Hematopoietic multipotent progenitor cell treated with erythropoietin and hydrocortisone succinate and interleukin-3 and kit ligand, for 15 days (in vitro differentiated cells): ENCODE measurements at regions not wholly inside any gene's neighbourhood (a gene's known extent, or its start where the extent isn't known, plus 50 kb on each side); places are given as distances from the start of the nearest gene placed in this dataset.
"Not testable (repeated sequence)": the region's sequence is repeated elsewhere in the genome, so short reads cannot be mapped to it uniquely, and the experiment has no call there.

Experiments
- DNase-seq: peaks from one replicate; pipeline ENCODE4 v3.0.0-alpha.2; 2015; ENCODE audit warnings: low spot score

DNA sequence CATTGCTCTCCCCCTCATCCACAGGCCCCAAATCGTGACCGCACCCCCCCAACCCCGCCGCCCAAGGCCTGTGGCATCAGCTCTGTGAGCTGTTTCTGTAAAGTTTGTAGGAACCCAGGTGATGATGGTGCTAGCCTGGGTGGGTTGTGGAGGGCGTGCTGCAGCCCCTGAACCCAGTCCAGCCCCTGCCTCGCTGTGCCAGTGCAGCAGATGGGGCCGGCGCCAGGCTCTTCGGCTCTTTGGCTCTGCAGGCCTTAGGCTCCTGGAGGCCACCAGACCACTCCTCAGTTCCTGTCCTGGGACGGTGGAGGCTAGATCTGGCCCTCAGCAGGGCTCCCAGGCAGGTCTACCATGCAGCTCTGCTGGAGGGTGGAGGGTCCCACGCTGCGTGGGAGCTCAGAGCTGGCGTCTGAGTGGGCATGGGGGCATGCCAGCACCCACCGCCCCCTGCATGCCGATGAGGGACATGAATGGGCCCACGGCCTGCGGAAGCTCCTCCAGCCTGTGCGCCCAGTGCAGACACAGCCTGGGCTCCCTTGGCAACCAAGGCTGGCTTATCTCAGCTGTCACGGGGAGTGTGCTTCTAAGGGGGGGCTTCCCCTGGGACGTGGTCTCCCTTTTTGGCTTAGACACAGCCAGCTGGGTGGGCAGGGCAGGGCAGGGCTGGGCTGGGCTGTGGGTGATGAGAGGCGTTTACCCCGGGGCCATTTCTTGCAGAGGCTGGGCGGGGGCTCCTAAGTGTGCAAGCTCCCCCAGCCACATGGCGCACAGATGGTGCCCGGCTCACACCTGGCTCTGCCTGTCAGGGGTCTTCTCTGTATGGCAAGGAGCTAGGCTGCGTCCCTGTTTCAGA, 1187.6 kb downstream of the BRD1 start:
- DNase-seq = no peak

DNA sequence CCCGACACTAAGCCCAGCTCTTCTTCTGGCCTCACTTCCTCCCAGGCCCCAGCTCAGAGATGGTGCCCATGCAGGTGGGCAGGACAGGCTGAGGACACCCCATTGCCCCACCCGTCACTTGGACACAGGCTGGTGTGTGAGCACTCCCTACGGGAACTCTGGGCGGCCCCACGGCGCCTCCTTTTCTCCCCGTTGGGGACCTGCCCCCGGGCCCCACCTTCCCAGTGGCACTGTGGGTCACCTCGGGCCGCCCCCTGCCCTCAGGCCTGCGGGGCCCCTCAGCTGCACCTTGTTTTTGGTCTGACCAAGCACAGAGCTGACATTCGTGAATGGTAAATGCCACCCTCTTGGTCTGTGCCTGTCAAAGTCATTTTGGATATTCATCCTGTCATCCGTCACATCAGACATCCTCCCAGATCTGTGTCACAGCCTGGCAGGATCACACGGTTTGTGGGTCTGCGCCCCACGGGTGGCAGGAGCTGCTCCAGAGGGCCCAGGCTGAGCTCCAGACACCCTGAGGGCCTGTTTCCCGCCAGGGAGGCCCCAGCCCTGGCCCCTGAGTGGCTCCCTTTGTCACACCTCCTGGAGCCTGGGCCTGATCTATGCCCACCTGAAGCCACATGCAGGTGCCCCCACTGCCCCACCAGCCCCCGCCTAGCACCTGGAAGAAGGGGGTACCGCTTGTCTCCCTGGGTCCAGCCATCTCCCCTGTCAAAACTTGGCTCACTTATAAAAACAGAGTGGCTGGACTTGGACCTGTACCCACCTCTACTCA, 1188.5 kb downstream of the BRD1 start:
- DNase-seq = no peak

DNA sequence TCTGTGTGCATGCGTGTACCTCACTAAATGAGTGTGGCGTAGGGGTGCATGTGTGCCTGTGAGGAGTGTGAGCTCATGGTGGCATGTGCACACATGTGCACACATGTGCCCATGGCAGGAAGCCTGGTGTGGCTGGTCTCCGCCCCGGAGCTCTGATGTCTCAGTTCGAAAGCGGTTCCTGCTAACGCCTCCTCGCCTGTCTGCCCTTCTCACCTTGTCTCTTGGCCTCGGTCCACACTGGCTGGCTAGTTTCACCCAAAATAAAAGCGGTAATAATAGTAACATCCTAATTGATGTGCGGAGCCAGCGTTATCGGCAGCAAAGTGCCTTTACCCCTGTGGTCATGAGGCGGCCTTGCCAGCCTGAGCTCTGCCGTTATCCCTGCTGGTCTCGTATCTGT, 1190.4 kb downstream of the BRD1 start:
- DNase-seq = no peak

DNA sequence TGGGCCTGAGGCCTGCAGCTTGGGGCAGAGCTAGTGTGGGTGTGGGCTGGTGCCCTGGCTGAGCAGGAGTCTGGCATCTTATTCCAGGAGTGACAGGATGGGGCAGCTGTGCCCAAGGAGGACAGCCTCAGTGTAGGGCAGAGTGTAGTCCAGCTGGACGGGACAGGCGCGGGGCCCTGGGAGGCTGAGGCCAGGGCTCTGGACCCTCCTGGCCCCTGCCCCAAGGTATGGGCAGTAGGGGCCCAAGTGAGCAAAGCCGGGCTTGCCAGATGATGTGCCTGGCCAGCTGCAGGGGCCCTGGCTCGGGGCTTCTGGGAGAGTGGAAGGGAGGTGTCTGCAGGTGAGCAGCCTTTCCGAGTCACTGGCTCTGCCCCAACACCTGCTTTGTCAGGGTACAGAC, 1190.9 kb downstream of the BRD1 start:
- no peak for DNase-seq

DNA sequence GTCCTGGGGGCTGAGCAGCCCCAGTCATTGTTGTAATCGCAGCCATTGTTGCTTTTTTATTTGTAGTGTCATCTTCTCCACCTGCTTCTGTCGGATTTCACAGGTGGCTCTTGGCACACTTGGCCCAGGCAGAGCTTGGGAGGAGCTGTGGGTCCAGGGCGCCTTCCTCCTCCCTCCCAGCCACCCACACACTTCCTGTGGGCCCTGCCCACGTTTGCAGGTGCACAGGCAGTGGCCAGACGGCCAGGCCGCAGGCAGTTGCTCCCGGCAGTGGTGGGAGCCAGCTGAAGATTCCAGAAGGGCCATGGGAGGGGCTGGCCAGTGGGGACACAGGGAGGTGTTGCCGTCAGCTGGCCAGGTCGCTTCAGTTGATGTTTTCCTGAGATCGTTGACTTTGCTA, 1191.9 kb downstream of the BRD1 start:
- no peak for DNase-seq

DNA sequence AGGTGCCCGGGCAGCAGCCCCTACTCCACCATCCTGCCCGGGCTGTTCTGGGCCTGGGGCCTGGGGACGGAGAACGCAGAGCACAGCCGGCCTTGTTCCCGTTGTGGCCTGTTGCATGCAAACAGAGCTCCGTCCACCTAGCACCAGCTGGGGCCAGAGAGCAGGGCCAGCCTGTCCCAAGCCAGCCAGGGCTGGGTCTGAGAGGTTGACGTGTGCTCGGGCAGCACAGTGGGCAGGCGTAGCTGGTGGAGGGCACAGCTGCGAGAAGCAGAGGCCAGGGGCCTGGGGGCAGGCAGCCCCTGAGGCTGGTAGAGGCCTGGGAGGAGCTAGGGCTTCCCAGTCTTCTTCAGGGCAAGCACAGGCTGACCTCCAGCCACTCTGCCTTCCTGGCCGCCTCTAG, 1192.6 kb downstream of the BRD1 start:
- no peak for DNase-seq

DNA sequence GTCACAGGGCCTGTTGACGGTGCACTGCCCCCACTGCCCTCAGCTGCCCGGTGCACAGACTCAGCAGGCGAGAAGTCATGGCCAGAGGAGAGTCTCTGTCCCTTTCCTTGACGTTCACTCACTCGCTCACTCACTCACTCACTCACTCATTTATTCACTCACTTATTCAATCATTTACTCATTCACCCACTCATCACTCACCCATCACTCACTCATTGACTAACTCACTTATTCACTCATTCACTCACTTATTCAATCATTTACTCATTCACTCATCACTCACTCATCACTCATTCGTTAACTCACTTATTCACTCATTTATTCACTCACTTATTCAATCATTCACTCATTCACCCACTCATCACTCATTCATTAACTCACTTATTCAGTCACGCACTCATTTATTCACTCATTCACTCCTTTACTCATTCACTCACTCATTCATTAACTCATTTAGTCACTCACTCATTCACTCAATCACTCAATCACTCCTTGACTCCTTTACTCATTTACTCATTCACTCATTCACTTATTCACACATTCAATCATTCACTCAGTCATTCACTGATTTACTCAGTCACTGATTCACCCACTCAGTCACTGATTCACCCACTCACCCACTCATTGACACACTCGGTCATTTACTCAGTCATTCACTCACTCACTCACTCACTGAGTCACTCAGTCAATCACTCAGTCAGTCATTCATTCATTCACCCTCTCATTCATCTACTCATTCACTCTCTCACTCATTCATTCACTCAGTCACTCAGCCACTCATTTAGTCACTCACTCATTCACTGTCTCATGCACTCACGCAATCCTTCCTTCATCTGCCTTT, 1193.5 kb downstream of the BRD1 start:
- DNase-seq = no peak

DNA sequence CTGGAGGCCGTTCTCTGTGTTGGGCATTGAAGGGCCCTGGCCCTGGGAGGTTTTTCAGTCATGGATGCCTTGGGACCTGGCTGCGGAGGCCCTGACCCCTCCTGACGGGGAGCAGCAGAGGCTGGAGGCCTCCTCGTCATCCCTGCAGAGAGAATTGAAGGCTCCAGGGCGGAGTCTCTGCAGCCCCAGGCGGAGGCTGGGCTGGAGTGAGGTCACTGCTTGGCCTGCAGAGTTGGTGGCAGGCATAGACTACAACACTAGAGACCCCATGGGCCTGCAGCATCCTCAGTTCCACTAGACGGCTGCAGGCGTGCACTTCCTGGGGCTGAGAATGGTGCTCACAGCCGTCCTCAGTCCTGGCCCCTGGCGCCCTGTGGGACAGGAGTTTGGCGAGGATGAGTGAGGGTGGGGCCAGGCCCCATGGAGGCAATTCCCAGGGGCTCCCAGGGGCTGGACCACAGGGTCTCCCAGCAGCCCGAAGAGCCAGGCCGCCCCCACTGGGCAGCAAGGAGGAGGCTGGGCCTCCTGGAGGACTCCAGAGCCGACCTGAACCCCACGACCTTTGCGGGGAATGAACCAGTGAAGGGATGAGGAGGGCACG, 1194.9 kb downstream of the BRD1 start:
- DNase-seq = no peak

DNA sequence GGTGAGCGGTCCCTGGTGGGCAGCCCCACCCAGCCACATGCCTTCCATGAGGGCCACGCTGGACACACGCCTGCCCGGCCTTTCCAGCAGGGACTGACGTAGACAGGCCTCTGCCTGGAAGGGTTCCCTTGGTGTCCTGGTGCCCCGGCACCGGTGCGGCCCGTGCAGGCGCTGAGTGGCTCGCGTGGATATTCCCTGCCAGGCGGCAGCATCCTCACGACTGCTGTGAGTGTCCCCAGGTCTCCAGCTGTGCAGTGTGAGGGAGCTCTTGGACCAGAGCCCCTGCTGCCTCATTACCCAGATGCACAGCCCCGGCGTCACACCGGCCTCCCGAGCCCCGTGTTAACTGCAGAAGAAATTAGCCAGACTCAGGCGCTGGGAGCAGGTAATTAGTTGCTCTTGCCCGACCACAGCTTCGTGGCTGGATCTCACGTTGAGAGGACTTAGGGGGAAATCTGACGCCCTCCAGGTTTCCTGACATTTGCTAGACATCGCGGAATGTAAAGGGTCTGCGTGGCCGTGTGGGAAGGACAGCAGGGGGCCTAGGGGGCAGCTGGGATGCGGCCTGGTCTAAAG, 1196.3 kb downstream of the BRD1 start:
- no peak for DNase-seq

DNA sequence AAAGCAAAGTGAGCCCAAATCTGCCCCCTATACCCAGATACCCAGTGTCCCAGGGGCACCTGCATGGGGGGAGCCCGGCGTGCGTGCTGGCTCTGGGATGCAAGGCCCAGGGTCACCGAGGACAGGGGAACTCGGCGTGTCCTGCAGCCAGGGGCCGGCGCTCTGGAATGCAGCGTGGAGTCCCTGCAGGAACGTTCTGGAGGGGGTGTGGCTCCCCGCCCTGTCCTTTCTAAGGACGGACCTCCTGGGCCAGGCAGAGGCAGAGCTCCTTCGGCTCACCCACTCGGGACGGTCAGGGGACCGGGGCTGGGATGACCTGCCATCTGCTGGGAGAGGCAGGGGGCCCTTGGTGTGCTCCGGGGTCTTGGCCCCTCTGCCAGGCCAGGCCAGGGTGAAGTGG, 1196.8 kb downstream of the BRD1 start:
- no peak for DNase-seq

DNA sequence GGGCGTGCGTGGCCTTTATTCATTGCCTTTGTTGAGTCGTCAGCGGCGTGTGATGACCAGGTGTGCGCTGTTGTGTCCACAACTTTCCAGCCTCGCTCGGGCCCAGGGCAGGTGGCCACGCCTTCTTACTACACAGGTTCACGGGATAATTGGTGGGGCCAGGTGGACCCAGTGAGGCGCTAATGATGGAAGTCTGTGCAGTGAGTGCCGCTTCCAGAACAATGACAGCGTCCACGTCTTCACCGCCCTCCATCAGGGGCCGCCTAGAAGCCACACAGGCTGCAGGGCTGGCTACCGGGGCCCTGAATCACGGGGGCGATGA, 1197.3 kb downstream of the BRD1 start:
- DNase-seq = no peak

DNA sequence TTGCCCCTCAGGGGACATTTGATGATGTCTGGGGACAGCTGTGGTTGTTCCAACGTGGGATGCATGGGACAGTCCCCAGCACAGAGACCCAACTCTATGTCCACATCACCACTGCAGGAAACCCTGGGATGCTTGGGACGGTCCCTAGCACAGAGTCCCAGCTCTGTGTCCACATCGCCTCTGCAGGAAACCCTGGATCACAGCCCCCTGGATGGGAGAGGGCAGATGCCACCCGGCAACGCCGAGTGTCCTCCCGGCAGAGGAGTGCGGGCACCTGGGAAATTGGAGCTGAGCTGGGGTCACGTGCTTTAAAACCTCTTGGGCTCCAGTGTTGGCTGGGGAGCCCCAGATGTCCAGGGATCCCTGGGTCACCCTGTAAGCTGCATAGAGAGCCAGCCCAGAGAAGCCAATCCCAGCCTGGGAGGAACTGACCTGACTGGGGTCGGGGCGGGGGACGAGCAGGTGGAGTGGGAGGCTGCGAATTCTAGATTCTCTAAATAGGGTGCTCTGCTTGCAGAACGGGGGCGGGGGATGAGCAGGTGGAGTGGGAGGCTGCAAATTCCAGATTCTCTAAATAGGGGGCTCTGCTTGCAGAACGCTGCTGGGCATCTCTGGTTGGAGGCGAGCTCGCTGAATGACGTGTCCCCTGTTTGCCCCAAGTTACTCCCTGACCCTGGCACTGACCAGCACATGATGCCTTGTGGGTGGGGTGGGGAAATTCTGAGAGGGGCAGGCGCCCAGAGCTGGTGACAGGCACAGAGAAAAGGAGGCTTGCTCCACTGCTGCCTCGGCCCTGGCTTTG, 1197.8 kb downstream of the BRD1 start:
- DNase-seq = no peak

DNA sequence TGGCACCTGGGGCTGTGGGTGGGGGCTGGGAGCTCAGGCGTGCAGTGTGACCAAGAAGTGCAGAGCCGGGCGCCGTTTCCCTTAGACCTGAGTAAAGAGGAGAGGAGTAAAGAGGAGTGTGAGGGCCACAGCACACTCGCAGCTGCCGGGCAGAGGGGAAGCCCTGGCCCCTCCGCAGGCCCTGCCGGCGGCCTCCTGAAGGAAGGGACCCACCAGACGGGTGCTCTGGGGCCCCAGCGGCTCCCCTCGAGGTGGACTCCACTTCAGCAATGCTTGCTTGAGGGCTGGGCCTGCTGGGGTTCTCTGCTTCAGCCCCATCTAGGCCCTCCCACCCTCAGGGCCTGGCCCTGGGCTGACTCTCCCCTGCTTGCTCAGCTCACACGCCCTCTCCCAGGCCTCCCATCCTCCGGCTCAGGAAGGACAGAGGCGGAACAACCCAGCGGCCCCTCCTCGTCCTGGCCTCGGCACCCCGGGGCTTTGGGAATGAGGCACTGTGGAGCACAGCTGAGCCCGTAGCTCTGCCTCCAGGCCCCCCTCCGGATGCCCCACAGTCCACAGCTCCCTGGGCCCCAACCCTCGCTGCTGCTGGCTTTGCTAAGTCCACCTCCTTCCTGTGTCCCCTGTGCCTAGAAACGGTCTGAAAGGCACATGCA, 1198.7 kb downstream of the BRD1 start:
- no peak for DNase-seq

DNA sequence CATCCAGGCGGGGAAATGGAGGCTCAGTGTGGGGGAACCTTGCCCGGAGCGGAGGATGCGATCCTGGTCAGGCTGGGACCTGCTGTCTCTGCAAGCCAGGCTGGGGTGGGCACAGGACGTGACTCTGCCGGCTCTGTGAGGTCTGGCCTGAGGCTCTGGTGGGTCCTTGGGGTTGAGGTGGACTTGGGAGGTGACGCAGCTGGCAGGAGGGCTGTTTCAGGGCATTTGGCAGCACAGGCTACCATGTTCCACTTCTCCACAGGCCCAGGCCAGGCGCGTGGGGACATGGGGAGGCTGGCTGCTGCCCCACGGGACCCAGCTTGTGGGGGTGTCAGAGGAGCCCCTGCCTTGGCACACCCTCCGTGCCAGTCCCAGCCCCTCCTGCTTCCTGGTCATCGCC, 1199.7 kb downstream of the BRD1 start:
- DNase-seq = no peak

DNA sequence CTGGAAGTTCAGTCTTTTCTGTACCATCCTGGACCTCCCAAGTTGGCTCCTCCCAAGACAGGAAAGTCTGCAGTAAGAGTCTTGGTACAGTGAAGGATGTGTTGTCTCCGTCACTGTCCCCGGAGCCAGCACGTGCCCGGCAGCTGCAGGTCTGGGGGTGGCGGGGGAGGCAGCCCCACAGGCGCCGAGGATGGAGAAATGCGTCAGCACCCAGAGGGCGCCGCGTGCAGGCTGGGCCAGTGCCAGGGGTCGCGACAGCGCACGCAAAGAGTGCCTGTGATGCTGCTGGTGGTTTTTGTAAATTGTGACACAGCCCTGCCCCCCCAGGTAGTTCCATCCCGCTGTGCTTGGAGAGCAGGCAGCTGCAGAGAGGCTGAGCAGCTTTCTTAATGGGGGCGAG, 1200.5 kb downstream of the BRD1 start:
- DNase-seq = no peak

DNA sequence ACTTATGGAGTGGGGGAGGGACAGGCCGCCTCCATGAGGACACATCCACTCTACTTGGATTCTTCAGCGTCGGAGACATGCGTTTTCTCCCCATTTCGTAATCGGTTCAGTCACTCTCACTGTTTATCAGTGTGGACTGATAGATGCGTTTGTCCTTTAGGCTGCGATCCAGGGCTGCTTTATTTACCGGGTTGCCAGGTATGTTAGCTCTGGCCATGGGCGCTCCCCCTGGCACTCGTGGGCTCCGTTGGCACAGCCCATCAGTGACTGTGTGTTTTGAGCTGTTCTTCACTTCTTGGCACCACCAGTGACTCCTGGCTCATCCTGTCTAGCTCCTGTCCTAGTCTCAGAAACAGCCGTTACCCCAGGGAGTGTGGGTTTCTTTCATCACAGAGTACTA, 1203.3 kb downstream of the BRD1 start:
- no peak for DNase-seq

DNA sequence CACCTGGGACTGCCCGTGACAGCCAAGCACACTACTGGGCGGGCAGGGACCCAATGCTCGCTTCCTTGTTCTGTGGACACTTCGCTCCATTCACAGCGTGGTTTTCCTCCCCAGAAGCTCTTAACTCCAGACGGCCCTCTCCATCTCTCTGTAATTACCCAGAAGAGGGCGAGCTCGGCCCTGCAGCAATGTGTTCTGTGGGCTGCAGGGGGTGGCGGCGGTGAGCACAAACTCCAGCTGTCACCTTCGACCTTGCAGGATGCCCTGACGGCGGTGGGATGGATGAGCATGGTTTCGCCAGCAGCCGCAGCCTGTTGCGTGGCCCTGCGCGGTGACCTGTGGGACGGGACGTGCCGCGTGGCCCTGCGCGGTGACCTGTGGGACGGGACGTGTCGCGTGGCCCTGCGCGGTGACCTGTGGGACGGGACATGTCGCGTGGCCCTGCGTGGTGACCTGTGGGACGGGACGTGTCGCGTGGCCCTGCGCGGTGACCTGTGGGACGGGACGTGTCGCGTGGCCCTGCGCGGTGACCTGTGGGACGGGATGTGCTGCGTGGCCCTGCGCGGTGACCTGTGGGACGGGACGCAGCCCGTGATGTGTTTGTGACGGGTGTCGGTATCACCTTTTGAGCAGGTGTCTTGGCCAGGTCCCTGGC, 1204.7 kb downstream of the BRD1 start:
- no peak for DNase-seq

DNA sequence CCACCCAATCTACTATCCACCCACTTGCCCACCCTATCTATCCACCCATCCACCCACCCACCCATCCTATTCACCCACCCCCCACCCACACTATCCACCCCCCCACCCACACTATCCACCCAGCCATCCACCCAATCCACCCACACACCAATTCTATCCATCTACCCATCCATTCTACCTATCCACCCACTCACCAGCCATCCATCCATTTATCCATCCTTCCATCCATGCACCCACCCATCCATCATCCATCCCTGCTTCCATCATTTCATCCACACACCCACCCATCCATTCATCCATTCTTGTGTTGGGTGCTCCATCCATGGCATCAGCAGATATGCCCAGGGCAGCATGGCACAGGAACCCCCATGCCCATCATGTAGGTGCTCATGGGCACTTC, 1206.6 kb downstream of the BRD1 start:
- DNase-seq = no peak

DNA sequence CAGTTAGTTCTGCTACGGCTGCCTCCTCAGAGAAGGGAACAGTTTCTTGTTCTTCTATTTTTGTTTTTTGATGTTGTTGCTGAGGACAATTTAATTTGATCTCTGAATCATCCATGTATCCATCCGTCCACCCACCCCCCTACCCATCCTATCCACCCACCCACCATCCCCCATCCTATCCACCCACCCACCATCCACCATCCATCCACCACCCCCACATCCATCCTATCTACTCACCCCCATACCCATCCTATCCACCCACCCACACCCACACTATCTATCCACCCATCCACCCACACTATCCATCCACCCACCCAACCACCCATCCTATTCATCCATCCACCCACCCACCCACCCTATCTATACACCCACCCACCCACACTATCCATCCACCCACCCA, 1207.2 kb downstream of the BRD1 start:
- DNase-seq = not testable (repeated sequence)

DNA sequence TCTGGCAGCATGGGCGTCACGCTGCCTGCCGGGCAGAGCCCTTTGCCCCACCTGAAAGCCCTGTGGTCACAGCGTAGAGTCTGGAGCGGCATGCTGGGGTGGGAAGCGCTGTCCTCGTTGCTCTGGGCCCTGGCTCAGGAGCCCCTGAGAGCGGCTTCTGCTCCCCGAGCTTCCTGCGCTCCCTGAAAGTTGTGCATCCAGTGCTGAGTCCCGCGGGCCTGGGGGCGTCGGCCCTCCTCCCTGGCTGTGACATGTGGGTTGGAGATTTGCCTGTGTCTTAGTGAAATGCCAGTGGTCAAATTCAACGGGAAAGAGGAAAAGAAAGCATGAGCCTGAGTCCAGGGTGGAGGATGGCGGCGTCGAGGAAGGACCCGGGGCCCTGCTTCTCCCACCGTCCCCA, 1208.0 kb downstream of the BRD1 start:
- DNase-seq = no peak
